CD8-positive, alpha-beta memory T cell (primary cell): ENCODE measurements at regions not wholly inside any gene's neighbourhood (a gene's known extent, or its start where the extent isn't known, plus 50 kb on each side); places are given as distances from the start of the nearest gene placed in this dataset.

Experiments used
- CTCF ChIA-PET: fragments of 350-600 bp; sonication (Branson Sonifier 250); formaldehyde crosslinking; loops from one replicate; lab custom pipeline; 2021; ENCODE audit warnings: antibody characterized with exemption; lab: Charles Lee
- POLR2A ChIA-PET: fragments of 350-600 bp; sonication (Branson Sonifier 250); formaldehyde crosslinking; loops from one replicate; lab custom pipeline; 2021; ENCODE audit warnings: antibody characterized with exemption; lab: Charles Lee
- DNase-seq, 5 donors: peaks; one replicate each; pipeline versions ENCODE4 v3.0.0 to v3.0.0-alpha.2; 2020 to 2022; ENCODE audit warnings: mixed read lengths in 1 of 5
- H3K27ac ChIP-seq: one replicate; pipeline ENCODE4 v1.7.0; 2013; ENCODE audit warnings: low read depth, mild to moderate bottlenecking, low read length, moderate library complexity
- H3K27me3 ChIP-seq: 2 replicates; pipeline ENCODE4 v1.7.0; 2013; ENCODE audit warnings: low read length, mild to moderate bottlenecking; ENCODE audit not compliant: insufficient read depth, poor library complexity, severe bottlenecking
- H3K36me3 ChIP-seq: 2 replicates; pipeline ENCODE4 v1.7.0; 2013; ENCODE audit warnings: mild to moderate bottlenecking, low read length, moderate library complexity; ENCODE audit not compliant: insufficient read depth
- H3K4me1 ChIP-seq: 2 replicates; pipeline ENCODE4 v1.7.0; 2013; ENCODE audit warnings: mild to moderate bottlenecking, low read length, moderate library complexity; ENCODE audit not compliant: insufficient read depth
- H3K4me3 ChIP-seq: 2 replicates; pipeline ENCODE4 v1.7.0; 2013; ENCODE audit warnings: mild to moderate bottlenecking, low read length
- H3K9me3 ChIP-seq: 2 replicates; pipeline ENCODE4 v1.7.0; 2013; ENCODE audit warnings: mild to moderate bottlenecking, low read length
- H3K27ac Mint-ChIP-seq, 8 donors: one replicate each; pipeline ENCODE4 v1.8.0; 2020 to 2021; ENCODE audit warnings: mixed read lengths in 8 of 8, mild to moderate bottlenecking in 6 of 8, inconsistent platforms in 3 of 8, moderate library complexity in 3 of 8
- H3K27me3 Mint-ChIP-seq, 2 donors: one replicate each; pipeline ENCODE4 v1.8.0; 2020 to 2021; ENCODE audit warnings: mixed read lengths in 2 of 2, mild to moderate bottlenecking in 1 of 2, moderate library complexity in 1 of 2
- H3K36me3 Mint-ChIP-seq, 3 donors: one replicate each; pipeline ENCODE4 v1.8.0; 2020 to 2021; ENCODE audit warnings: mixed read lengths in 3 of 3, inconsistent platforms in 1 of 3, mild to moderate bottlenecking in 1 of 3
- H3K4me1 Mint-ChIP-seq, 3 donors: one replicate each; pipeline ENCODE4 v1.8.0; 2020 to 2021; ENCODE audit warnings: mixed read lengths in 3 of 3, inconsistent platforms in 1 of 3, mild to moderate bottlenecking in 1 of 3
- H3K4me3 Mint-ChIP-seq, 7 donors: one replicate each; pipeline ENCODE4 v1.8.0; 2020 to 2021; ENCODE audit warnings: mixed read lengths in 7 of 7, mild to moderate bottlenecking in 6 of 7, moderate library complexity in 4 of 7, inconsistent platforms in 2 of 7
- H3K9me3 Mint-ChIP-seq, 5 donors: one replicate each; pipeline ENCODE4 v1.8.0; 2020 to 2022; ENCODE audit warnings: mixed read lengths in 5 of 5, mild to moderate bottlenecking in 3 of 5, moderate library complexity in 2 of 5, inconsistent platforms in 1 of 5

- Histone ChIP-seq H3K4me3 (no peak overlapping the region), H3K27ac (no peak overlapping the region), H3K27me3 (no peaks in the 10 kb centered on the region), H3K4me1 (no peaks in the 10 kb centered on the region), H3K9me3 (no peaks in the 10 kb centered on the region), H3K36me3 (no peaks in the 10 kb centered on the region)
- no peaks in the 10 kb centered on the region for H3K27me3 Mint-ChIP-seq
- DNase-seq = no peak
- H3K36me3 Mint-ChIP-seq = no peaks in the 10 kb centered on the region
- ChIA-PET POLR2A (no interaction called here), CTCF (no interaction called here)
- H3K9me3 Mint-ChIP-seq = peaks cover 3 to 18% (median 7%) of the 10 kb centered on the region in 5 donors
- no peak overlapping the region for H3K4me3 Mint-ChIP-seq
- H3K4me1 Mint-ChIP-seq = no peaks in the 10 kb centered on the region
- H3K27ac Mint-ChIP-seq = no peak overlapping the region
Observed at GRCh38 chr4:32560306-32560705, 1840.1 kb downstream of the PCDH7 start.

DNA sequence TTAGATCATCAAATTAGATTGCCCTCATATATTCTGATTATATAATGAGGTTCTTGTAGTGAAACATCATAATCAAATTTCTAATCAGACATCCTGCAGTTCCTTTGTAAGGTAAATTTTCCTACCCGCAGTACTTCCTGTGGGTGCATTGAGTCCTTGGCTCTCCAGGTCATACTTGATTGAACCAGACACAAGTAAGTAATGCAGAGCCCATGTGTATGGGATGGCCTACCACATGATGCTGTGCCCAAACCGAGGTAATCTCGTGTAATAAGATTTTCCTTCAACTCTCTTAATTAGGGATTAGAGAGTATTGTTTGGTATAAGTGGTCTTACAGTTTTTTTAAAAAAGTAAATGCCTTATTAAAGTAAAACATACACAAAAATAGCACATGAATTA is 1841.8 kb downstream of the PCDH7 start:
- no peak for DNase-seq
- ChIA-PET POLR2A (no interaction called here), CTCF (no interaction called here)
- no peak overlapping the region for H3K4me3 Mint-ChIP-seq
- Histone ChIP-seq H3K27me3 (no peaks in the 10 kb centered on the region), H3K27ac (no peak overlapping the region), H3K4me1 (no peaks in the 10 kb centered on the region), H3K9me3 (no peaks in the 10 kb centered on the region), H3K4me3 (no peak overlapping the region), H3K36me3 (no peaks in the 10 kb centered on the region)
- H3K27ac Mint-ChIP-seq = no peak overlapping the region
- no peaks in the 10 kb centered on the region for H3K27me3 Mint-ChIP-seq
- H3K4me1 Mint-ChIP-seq = no peaks in the 10 kb centered on the region
- H3K36me3 Mint-ChIP-seq = no peaks in the 10 kb centered on the region
- H3K9me3 Mint-ChIP-seq = peaks cover 3 to 27% (median 7%) of the 10 kb centered on the region in 5 donors

DNA sequence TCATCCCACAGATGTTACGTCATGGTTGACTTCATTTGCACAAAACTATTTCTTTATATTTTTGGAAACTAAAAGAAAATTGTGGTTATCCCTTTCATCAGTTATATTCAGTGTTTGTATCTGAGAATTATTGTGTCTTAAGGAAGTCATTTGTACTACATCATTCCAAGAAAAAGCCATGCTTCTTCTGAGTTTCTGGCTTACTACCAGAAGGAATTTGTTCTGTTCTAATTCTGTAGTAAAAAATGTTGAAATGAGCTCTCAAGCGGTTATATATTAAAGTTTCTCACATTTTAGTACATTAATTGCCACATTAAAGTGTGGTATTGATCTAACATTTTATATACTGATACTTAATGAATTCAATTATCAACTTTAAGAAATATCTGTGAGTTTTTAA is 1844.5 kb downstream of the PCDH7 start:
- POLR2A ChIA-PET = no interaction called here
- H3K27me3 Mint-ChIP-seq = no peaks in the 10 kb centered on the region

GRCh38 chr4:32569861-32570260 is 1849.7 kb downstream of the PCDH7 start:
- Histone ChIP-seq H3K4me1 (no peaks in the 10 kb centered on the region), H3K4me3 (no peak overlapping the region), H3K9me3 (no peaks in the 10 kb centered on the region), H3K27ac (no peak overlapping the region), H3K36me3 (no peaks in the 10 kb centered on the region), H3K27me3 (no peaks in the 10 kb centered on the region)
- Mint-ChIP-seq H3K4me1 (no peaks in the 10 kb centered on the region), H3K9me3 (peaks cover 2 to 40% (median 8%) of the 10 kb centered on the region in 5 donors), H3K4me3 (no peak overlapping the region), H3K36me3 (no peaks in the 10 kb centered on the region), H3K27ac (no peak overlapping the region), H3K27me3 (no peaks in the 10 kb centered on the region)
- DNase-seq = no peak
- ChIA-PET CTCF (no interaction called here), POLR2A (no interaction called here)

More for the DNA sequence above, 1844.5 kb downstream of the PCDH7 start:
- no peak overlapping the region for H3K4me3 Mint-ChIP-seq
- Histone ChIP-seq H3K27me3 (no peaks in the 10 kb centered on the region), H3K27ac (no peak overlapping the region), H3K4me3 (no peak overlapping the region), H3K36me3 (no peaks in the 10 kb centered on the region), H3K4me1 (no peaks in the 10 kb centered on the region), H3K9me3 (no peaks in the 10 kb centered on the region)
- H3K4me1 Mint-ChIP-seq = no peaks in the 10 kb centered on the region
- H3K27ac Mint-ChIP-seq = no peak overlapping the region
- H3K36me3 Mint-ChIP-seq = no peaks in the 10 kb centered on the region
- CTCF ChIA-PET = no interaction called here
- H3K9me3 Mint-ChIP-seq = peaks cover 5 to 33% (median 7%) of the 10 kb centered on the region in 5 donors
- DNase-seq = no peak

DNA sequence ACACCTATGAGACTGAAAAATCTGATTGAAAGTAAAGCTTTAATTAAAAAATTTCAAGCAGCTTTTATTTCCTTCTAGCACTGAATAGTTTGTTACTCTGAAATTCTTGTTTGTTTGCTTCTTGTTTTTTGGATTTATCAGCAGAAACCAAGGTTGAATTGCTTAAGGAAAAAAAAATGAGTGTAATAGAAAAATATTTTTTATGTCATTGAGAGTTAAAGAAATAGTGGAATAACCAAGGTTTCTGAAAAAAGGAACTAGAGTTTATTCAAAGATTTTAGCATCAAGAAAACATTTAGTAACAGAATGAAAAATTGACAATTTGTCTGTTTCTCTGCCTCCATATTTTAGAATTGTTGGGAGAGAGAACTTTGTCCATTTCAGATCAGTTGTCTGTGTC is 1852.2 kb downstream of the PCDH7 start:
- peaks cover 4% of the 10 kb centered on the region for H3K9me3 ChIP-seq
- ChIA-PET CTCF (no interaction called here), POLR2A (no interaction called here)
- no peaks in the 10 kb centered on the region for H3K4me1 ChIP-seq
- no peak overlapping the region for H3K4me3 Mint-ChIP-seq
- no peak overlapping the region for H3K27ac Mint-ChIP-seq
- H3K9me3 Mint-ChIP-seq = peaks cover 2 to 23% (median 8%) of the 10 kb centered on the region in 5 donors
- H3K27me3 Mint-ChIP-seq = no peaks in the 10 kb centered on the region
- H3K36me3 ChIP-seq = no peaks in the 10 kb centered on the region
- H3K36me3 Mint-ChIP-seq = no peaks in the 10 kb centered on the region
- no peaks in the 10 kb centered on the region for H3K4me1 Mint-ChIP-seq
- H3K4me3 ChIP-seq = no peak overlapping the region
- no peaks in the 10 kb centered on the region for H3K27me3 ChIP-seq
- H3K27ac ChIP-seq = no peak overlapping the region
- DNase-seq = no peak

- no peak overlapping the region for H3K27ac ChIP-seq
- ChIA-PET CTCF (no interaction called here), POLR2A (no interaction called here)
- H3K4me1 ChIP-seq = no peaks in the 10 kb centered on the region
- H3K9me3 ChIP-seq = peaks cover 4% of the 10 kb centered on the region
- no peak overlapping the region for H3K4me3 ChIP-seq
- Mint-ChIP-seq H3K4me1 (no peaks in the 10 kb centered on the region), H3K27ac (no peak overlapping the region), H3K4me3 (no peak overlapping the region), H3K27me3 (no peaks in the 10 kb centered on the region), H3K9me3 (peaks cover 5 to 19% (median 9%) of the 10 kb centered on the region in 5 donors), H3K36me3 (no peaks in the 10 kb centered on the region)
- no peaks in the 10 kb centered on the region for H3K36me3 ChIP-seq
- H3K27me3 ChIP-seq = no peaks in the 10 kb centered on the region
- DNase-seq = no peak
Observed at GRCh38 chr4:32574803-32575202, 1854.6 kb downstream of the PCDH7 start.

DNA sequence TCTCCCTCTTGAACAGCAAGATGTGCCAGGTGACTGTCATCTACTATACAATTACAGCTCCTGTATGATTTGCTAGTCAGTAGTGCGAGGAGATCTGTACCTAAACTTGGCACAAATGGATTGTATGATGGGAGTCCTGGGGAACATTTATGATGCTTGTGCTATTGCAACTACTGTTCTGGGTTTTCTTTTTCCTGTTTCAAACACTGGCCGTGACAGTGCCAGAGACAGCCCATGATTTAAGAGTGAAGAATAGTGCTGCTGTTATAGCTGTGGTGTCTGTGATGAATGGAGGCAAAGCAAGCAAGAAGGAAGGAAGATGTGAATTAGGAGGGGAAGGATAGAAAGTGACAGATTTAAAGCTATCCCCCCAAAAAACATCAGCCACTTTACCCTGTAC is 1868.9 kb downstream of the PCDH7 start:
- Mint-ChIP-seq H3K36me3 (no peaks in the 10 kb centered on the region), H3K27ac (no peak overlapping the region), H3K9me3 (peaks cover 4 to 32% (median 11%) of the 10 kb centered on the region in 5 donors), H3K4me3 (no peak overlapping the region), H3K4me1 (no peaks in the 10 kb centered on the region), H3K27me3 (no peaks in the 10 kb centered on the region)
- no peaks in the 10 kb centered on the region for H3K4me1 ChIP-seq
- no peaks in the 10 kb centered on the region for H3K27me3 ChIP-seq
- no peak overlapping the region for H3K27ac ChIP-seq
- H3K9me3 ChIP-seq = no peaks in the 10 kb centered on the region
- H3K4me3 ChIP-seq = no peak overlapping the region
- no peak for DNase-seq
- ChIA-PET CTCF (no interaction called here), POLR2A (no interaction called here)
- H3K36me3 ChIP-seq = no peaks in the 10 kb centered on the region

- Mint-ChIP-seq H3K9me3 (peaks cover 4 to 38% (median 14%) of the 10 kb centered on the region in 5 donors), H3K36me3 (no peaks in the 10 kb centered on the region), H3K27me3 (no peaks in the 10 kb centered on the region), H3K4me3 (no peak overlapping the region), H3K4me1 (no peaks in the 10 kb centered on the region), H3K27ac (no peak overlapping the region)
- Histone ChIP-seq H3K4me1 (no peaks in the 10 kb centered on the region), H3K27ac (no peak overlapping the region), H3K36me3 (no peaks in the 10 kb centered on the region), H3K27me3 (no peaks in the 10 kb centered on the region), H3K9me3 (no peaks in the 10 kb centered on the region), H3K4me3 (no peak overlapping the region)
- POLR2A ChIA-PET = no interaction called here
- DNase-seq = no peak
- CTCF ChIA-PET = no interaction called here
Observed at GRCh38 chr4:32589853-32590252, 1869.7 kb downstream of the PCDH7 start.

- POLR2A ChIA-PET = no interaction called here
- no peaks in the 10 kb centered on the region for H3K27me3 Mint-ChIP-seq
Observed at GRCh38 chr4:32597354-32597753, 1877.2 kb downstream of the PCDH7 start.

More at GRCh38 chr4:32597354-32597753, 1877.2 kb downstream of the PCDH7 start:
- CTCF ChIA-PET = no interaction called here
- no peak for DNase-seq
- no peak overlapping the region for H3K4me3 ChIP-seq
- Mint-ChIP-seq H3K4me1 (no peaks in the 10 kb centered on the region), H3K27ac (no peak overlapping the region), H3K4me3 (no peak overlapping the region), H3K36me3 (no peaks in the 10 kb centered on the region), H3K9me3 (peaks cover 3 to 27% (median 6%) of the 10 kb centered on the region in 5 donors)
- H3K4me1 ChIP-seq = no peaks in the 10 kb centered on the region
- no peak overlapping the region for H3K27ac ChIP-seq
- no peaks in the 10 kb centered on the region for H3K36me3 ChIP-seq
- H3K27me3 ChIP-seq = no peaks in the 10 kb centered on the region
- H3K9me3 ChIP-seq = no peaks in the 10 kb centered on the region
